PFSK-1 (cell line): ENCODE measurements at regions not wholly inside any gene's neighbourhood (a gene's known extent, or its start where the extent isn't known, plus 50 kb on each side); places are given as distances from the start of the nearest gene placed in this dataset.

Experiments used
- POLR2AphosphoS5 ChIP-seq: IDR thresholded peaks from 2 replicates; pipeline ENCODE4 v1.6.1; 2012; ENCODE audit warnings: low read depth, mild to moderate bottlenecking, control low read depth, low read length, moderate library complexity
- SIN3A ChIP-seq: IDR thresholded peaks from 2 replicates; pipeline ENCODE4 v1.6.1; 2012; ENCODE audit warnings: mild to moderate bottlenecking, low read length, moderate library complexity, borderline replicate concordance; ENCODE audit not compliant: insufficient read depth

DNA sequence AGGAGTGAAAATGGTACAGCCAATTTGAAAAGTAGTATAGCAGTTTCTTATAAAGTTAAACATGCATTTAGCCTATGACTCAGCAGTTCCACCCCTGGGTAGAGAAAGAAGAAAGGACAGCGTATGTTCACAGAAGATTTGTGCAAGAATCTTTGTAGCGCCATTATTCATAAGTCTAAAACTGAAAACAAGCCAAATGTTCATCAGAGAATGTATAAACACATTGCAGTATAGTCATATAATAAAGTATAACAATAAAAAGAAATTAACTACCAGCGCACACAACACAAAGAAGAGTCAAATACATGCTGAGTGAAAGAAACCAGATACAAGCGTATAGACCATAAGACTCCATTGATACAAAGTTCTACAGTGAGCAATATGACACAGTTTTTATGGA, 294.0 kb downstream of the SAMD5 start:
- TF ChIP-seq POLR2AphosphoS5 (no peak), SIN3A (no peak)
